NCI-H2081 (cell line): ENCODE measurements at regions not wholly inside any gene's neighbourhood (a gene's known extent, or its start where the extent isn't known, plus 50 kb on each side); places are given as distances from the start of the nearest gene placed in this dataset.
A peak's percentile ranks its signal among the peaks of the same experiment; 100 is the strongest.
"Not testable (repeated sequence)": the region's sequence is repeated elsewhere in the genome, so short reads cannot be mapped to it uniquely, and the experiment has no call there.

Source experiments
- DNase-seq, 2 experiments: peaks; one replicate each; lab custom pipeline; 2025; lab: John Stamatoyannopoulos, UW

GRCh38 chr16:75780669-75781068 lies 54.4 kb upstream of the CPHXL start:
- DNase-seq = no peak

GRCh38 chr16:75781683-75782343 lies 55.5 kb upstream of the CPHXL start:
- no peak for DNase-seq

- DNase-seq = no peak
These were observed 61.1 kb upstream of the CPHXL start for GRCh38 chr16:75787440-75787839.

GRCh38 chr16:75789237-75789636 lies 62.9 kb upstream of the CPHXL start:
- peak; percentile 24 to 25 for DNase-seq

- no peak for DNase-seq
These were observed 66.6 kb upstream of the CPHXL start for GRCh38 chr16:75792771-75793492.

GRCh38 chr16:75793641-75794040 lies 67.4 kb upstream of the CPHXL start:
- DNase-seq = no peak

- no peak for DNase-seq
These were observed 68.1 kb upstream of the CPHXL start for GRCh38 chr16:75794426-75794825.

GRCh38 chr16:75798714-75799113 lies 72.4 kb upstream of the CPHXL start:
- no peak for DNase-seq

GRCh38 chr16:75801307-75801706 lies 75.0 kb upstream of the CPHXL start:
- peak in 1 of 2 experiments; percentile 12 for DNase-seq

GRCh38 chr16:75803753-75804152 lies 77.5 kb upstream of the CPHXL start:
- DNase-seq = no peak

GRCh38 chr16:75804368-75804767 lies 78.1 kb upstream of the CPHXL start:
- no peak for DNase-seq

- no peak for DNase-seq
These were observed 79.7 kb upstream of the CPHXL start for GRCh38 chr16:75805946-75806345.

GRCh38 chr16:75806487-75806886 lies 80.2 kb upstream of the CPHXL start:
- no peak for DNase-seq

GRCh38 chr16:75810342-75810741 lies 84.1 kb upstream of the CPHXL start:
- no peak for DNase-seq

- no peak for DNase-seq
These were observed 84.8 kb upstream of the CPHXL start for GRCh38 chr16:75811020-75811634.

- DNase-seq = no peak
These were observed 92.2 kb upstream of the CPHXL start for GRCh38 chr16:75818491-75818890.

- DNase-seq = no peak
These were observed 94.4 kb upstream of the CPHXL start for GRCh38 chr16:75820672-75821071.

- DNase-seq = no peak
These were observed 94.8 kb upstream of the CPHXL start for GRCh38 chr16:75821117-75821516.

GRCh38 chr16:75825750-75826149 lies 99.5 kb upstream of the CPHXL start:
- DNase-seq = not testable (repeated sequence)

- DNase-seq = not testable (repeated sequence)
These were observed 101.2 kb upstream of the CPHXL start for GRCh38 chr16:75827372-75828038.

GRCh38 chr16:75833385-75833784 lies 107.1 kb upstream of the CPHXL start:
- not testable (repeated sequence) for DNase-seq

- DNase-seq = no peak
These were observed 110.2 kb upstream of the CPHXL start for GRCh38 chr16:75836347-75837010.
